Fibroblast of lung (primary cell): ENCODE measurements at regions not wholly inside any gene's neighbourhood (a gene's known extent, or its start where the extent isn't known, plus 50 kb on each side); places are given as distances from the start of the nearest gene placed in this dataset.

Source experiments
- CTCF ChIP-seq, 2 donors: IDR thresholded peaks in 1 of 2; conservative IDR thresholded peaks in 1 of 2; 1 replicate in 1 of 2; 2 replicates in 1 of 2; pipeline ENCODE4 v1.5.1; 2011 to 2012; ENCODE audit warnings: low read length in 2 of 2, control low read depth in 1 of 2, inconsistent platforms in 1 of 2, low read depth in 1 of 2, mild to moderate bottlenecking in 1 of 2
- EZH2 ChIP-seq: IDR thresholded peaks from 2 replicates; pipeline ENCODE4 v1.5.1; 2012; ENCODE audit warnings: low read length, control low read depth, mild to moderate bottlenecking; ENCODE audit errors: missing control alignments

GRCh38 chr4:85381968-85382367, 93.0 kb upstream of the ARHGAP24 start:
- no peak for TF ChIP-seq CTCF (conservative IDR thresholded peaks at IDR 0.05 in 1 of 2, IDR thresholded peaks at IDR 0.05 in 1 of 2; ENCODE audit: low read depth in 1 of 2, low read length in 2 of 2)
- no peak for TF ChIP-seq EZH2
